ENCODE measurements at regions not wholly inside any gene's neighbourhood (a gene's known extent, or its start where the extent isn't known, plus 50 kb on each side); places are given as distances from the start of the nearest gene placed in this dataset.

DNA sequence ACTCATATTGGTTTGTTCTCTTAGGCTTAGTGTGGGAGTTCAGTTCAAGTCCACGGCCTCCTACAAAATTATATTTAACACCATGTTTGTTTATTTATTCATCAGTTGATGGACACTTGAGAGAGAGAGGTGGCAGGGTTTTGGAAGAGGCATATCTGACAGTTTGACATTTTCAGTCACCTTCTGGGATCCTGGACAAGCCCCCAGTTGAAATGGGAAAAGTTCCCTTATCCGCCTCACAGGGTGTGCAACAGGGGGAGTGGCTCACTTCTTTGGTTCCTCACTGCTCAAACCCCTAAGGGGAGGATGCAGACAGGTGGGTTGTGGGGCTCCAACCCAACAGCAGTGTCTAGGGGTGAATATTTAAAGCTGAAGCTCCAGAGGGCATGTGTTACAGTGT lies 52.3 kb upstream of the TNFSF18 start:
- Histone ChIP-seq H3K9me3 (ENCODE audit: control insufficient read depth, low read length) (peaks cover 10% of the 10 kb centered on the region), H2AFZ (ENCODE audit: low read depth, low read length) (no peak overlapping the region), H3K9ac (ENCODE audit: low read length) (no peak overlapping the region), H3K4me3 (ENCODE audit: insufficient read depth in 1 of 2, low read depth in 1 of 2, low read length in 2 of 2) (no peak overlapping the region), H4K8ac (ENCODE audit: low read length) (no peak overlapping the region), H2BK12ac (ENCODE audit: low read length in 2 of 2) (no peak overlapping the region), H3K23ac (ENCODE audit: low read length in 2 of 2) (no peak overlapping the region), H3K4me2 (ENCODE audit: low read length, poor library complexity, severe bottlenecking) (no peak overlapping the region), H2BK15ac (ENCODE audit: low read depth, poor library complexity, severe bottlenecking) (no peak overlapping the region), H3K4ac (ENCODE audit: low read depth in 1 of 2, low read length in 2 of 2) (no peak overlapping the region), H3K27ac (ENCODE audit: low read length, poor library complexity, severe bottlenecking) (no peak overlapping the region), H4K91ac (ENCODE audit: low read length) (no peak overlapping the region), H3K4me1 (ENCODE audit: control insufficient read depth, insufficient read depth, low read depth, low read length) (no peaks in the 10 kb centered on the region), H3K36me3 (ENCODE audit: control insufficient read depth in 1 of 2, insufficient read depth in 2 of 2, low read depth in 1 of 2, low read length in 2 of 2) (peaks cover 0 to 5% of the 10 kb centered on the region in 2 experiments), H3K14ac (ENCODE audit: low read length in 2 of 2) (no peak overlapping the region), H3K79me1 (replicated peaks; ENCODE audit: low read length, poor library complexity, severe bottlenecking) (no peaks in the 10 kb centered on the region), H3K18ac (ENCODE audit: low read depth in 1 of 2, low read length in 2 of 2) (no peak overlapping the region), H2BK5ac (ENCODE audit: low read depth, low read length, poor library complexity, severe bottlenecking) (no peak overlapping the region), H2BK120ac (ENCODE audit: low read depth, low read length) (no peak overlapping the region), H2AK5ac (ENCODE audit: low read length, severe bottlenecking) (no peak overlapping the region), H3K27me3 (ENCODE audit: control insufficient read depth in 1 of 2, insufficient read depth in 1 of 2, low read length in 2 of 2) (no peaks in the 10 kb centered on the region)
- WGBS: 94% methylated on average over 1 of the region's 2 CpGs
- DNase-seq: peak; percentile 13

GRCh38 chr1:173101589-173101988 lies 50.8 kb upstream of the TNFSF18 start:
- whole genome bisulfite sequencing: no CpG with 5 or more reads among the region's 1 CpG

DNA sequence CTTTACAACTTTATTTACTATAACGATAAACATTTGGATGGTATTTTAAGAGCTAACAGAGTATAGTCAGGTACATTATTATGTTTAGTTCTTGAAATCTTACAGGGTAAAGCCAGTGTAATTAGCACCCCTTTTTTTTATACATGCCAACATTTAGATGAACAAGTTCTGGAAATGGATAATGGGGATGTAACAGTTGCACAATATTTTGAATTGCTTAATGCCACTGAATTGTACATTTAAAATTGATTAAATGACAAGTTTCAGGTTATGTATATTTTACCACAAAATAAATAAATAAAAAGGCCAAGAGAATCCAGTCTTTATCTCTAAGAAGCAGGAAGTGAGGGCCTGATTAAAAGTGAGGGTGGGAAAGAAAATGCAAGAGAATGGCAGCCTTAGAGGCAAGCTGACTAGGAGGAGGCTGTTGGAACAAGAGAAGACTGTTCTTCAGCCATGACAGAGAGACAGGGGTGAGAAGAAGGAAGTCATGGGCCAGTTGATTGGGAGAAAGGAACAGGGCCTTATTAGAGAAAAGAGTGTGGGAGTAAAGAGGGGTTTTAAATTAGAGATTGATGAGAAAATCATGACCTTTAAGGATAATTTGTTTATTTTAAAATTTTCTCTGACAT lies 49.9 kb upstream of the TNFSF18 start:
- Histone ChIP-seq H2BK15ac (ENCODE audit: low read depth, poor library complexity, severe bottlenecking) (no peak overlapping the region), H3K9me3 (ENCODE audit: control insufficient read depth, low read length) (peaks cover 9% of the 10 kb centered on the region), H2BK12ac (ENCODE audit: low read length in 2 of 2) (no peak overlapping the region), H2BK5ac (ENCODE audit: low read depth, low read length, poor library complexity, severe bottlenecking) (no peak overlapping the region), H2AFZ (ENCODE audit: low read depth, low read length) (no peak overlapping the region), H3K4me2 (ENCODE audit: low read length, poor library complexity, severe bottlenecking) (no peak overlapping the region), H3K18ac (ENCODE audit: low read depth in 1 of 2, low read length in 2 of 2) (no peak overlapping the region), H3K4me1 (ENCODE audit: control insufficient read depth, insufficient read depth, low read depth, low read length) (no peaks in the 10 kb centered on the region), H4K91ac (ENCODE audit: low read length) (no peak overlapping the region), H3K27ac (ENCODE audit: low read length, poor library complexity, severe bottlenecking) (no peak overlapping the region), H2BK120ac (ENCODE audit: low read depth, low read length) (no peak overlapping the region), H3K23ac (ENCODE audit: low read length in 2 of 2) (no peak overlapping the region), H3K36me3 (ENCODE audit: control insufficient read depth in 1 of 2, insufficient read depth in 2 of 2, low read depth in 1 of 2, low read length in 2 of 2) (peaks cover 0 to 5% of the 10 kb centered on the region in 2 experiments), H3K14ac (ENCODE audit: low read length in 2 of 2) (no peak overlapping the region), H2AK5ac (ENCODE audit: low read length, severe bottlenecking) (no peak overlapping the region), H3K27me3 (ENCODE audit: control insufficient read depth in 1 of 2, insufficient read depth in 1 of 2, low read length in 2 of 2) (no peaks in the 10 kb centered on the region), H3K4ac (ENCODE audit: low read depth in 1 of 2, low read length in 2 of 2) (no peak overlapping the region), H3K4me3 (ENCODE audit: insufficient read depth in 1 of 2, low read depth in 1 of 2, low read length in 2 of 2) (no peak overlapping the region), H3K79me1 (replicated peaks; ENCODE audit: low read length, poor library complexity, severe bottlenecking) (no peaks in the 10 kb centered on the region), H3K9ac (ENCODE audit: low read length) (no peak overlapping the region), H4K8ac (ENCODE audit: low read length) (no peak overlapping the region)
- no CpG with 5 or more reads among the region's 1 CpG for WGBS
- no peak for DNase-seq

More at GRCh38 chr1:173101589-173101988, 50.8 kb upstream of the TNFSF18 start:
- Histone ChIP-seq H3K4me2 (ENCODE audit: low read length, poor library complexity, severe bottlenecking) (no peak overlapping the region), H3K79me1 (replicated peaks; ENCODE audit: low read length, poor library complexity, severe bottlenecking) (no peaks in the 10 kb centered on the region), H3K4me1 (ENCODE audit: control insufficient read depth, insufficient read depth, low read depth, low read length) (no peaks in the 10 kb centered on the region), H3K27me3 (ENCODE audit: control insufficient read depth in 1 of 2, insufficient read depth in 1 of 2, low read length in 2 of 2) (no peaks in the 10 kb centered on the region), H4K8ac (ENCODE audit: low read length) (no peak overlapping the region), H2BK120ac (ENCODE audit: low read depth, low read length) (no peak overlapping the region), H2AK5ac (ENCODE audit: low read length, severe bottlenecking) (no peak overlapping the region), H3K27ac (ENCODE audit: low read length, poor library complexity, severe bottlenecking) (no peak overlapping the region), H2AFZ (ENCODE audit: low read depth, low read length) (no peak overlapping the region), H3K9me3 (ENCODE audit: control insufficient read depth, low read length) (peaks cover 9% of the 10 kb centered on the region), H3K9ac (ENCODE audit: low read length) (no peak overlapping the region), H2BK15ac (ENCODE audit: low read depth, poor library complexity, severe bottlenecking) (no peak overlapping the region), H3K18ac (ENCODE audit: low read depth in 1 of 2, low read length in 2 of 2) (no peak overlapping the region), H3K4ac (ENCODE audit: low read depth in 1 of 2, low read length in 2 of 2) (no peak overlapping the region), H3K4me3 (ENCODE audit: insufficient read depth in 1 of 2, low read depth in 1 of 2, low read length in 2 of 2) (no peak overlapping the region), H4K91ac (ENCODE audit: low read length) (no peak overlapping the region), H2BK5ac (ENCODE audit: low read depth, low read length, poor library complexity, severe bottlenecking) (no peak overlapping the region), H3K23ac (ENCODE audit: low read length in 2 of 2) (no peak overlapping the region), H2BK12ac (ENCODE audit: low read length in 2 of 2) (no peak overlapping the region), H3K36me3 (ENCODE audit: control insufficient read depth in 1 of 2, insufficient read depth in 2 of 2, low read depth in 1 of 2, low read length in 2 of 2) (peaks cover 0 to 5% of the 10 kb centered on the region in 2 experiments), H3K14ac (ENCODE audit: low read length in 2 of 2) (no peak overlapping the region)
- no peak for DNase-seq
